Endodermal cell (in vitro differentiated cells): ENCODE measurements at regions not wholly inside any gene's neighbourhood (a gene's known extent, or its start where the extent isn't known, plus 50 kb on each side); places are given as distances from the start of the nearest gene placed in this dataset.

Experiments used
- DNase-seq: peaks from one replicate; pipeline ENCODE4 v3.0.0-alpha.2; 2017
- H3K27ac ChIP-seq: 2 replicates; pipeline ENCODE4 v1.5.1; 2013; ENCODE audit warnings: mild to moderate bottlenecking, low read depth, low read length, moderate library complexity
- H3K27me3 ChIP-seq: 2 replicates; pipeline ENCODE4 v1.6.1; 2013; ENCODE audit warnings: mild to moderate bottlenecking, low read length, moderate library complexity; ENCODE audit not compliant: insufficient read depth, control insufficient read depth, poor library complexity, severe bottlenecking
- H3K36me3 ChIP-seq: 2 replicates; pipeline ENCODE4 v1.7.0; 2013; ENCODE audit warnings: mild to moderate bottlenecking, low read length, moderate library complexity; ENCODE audit not compliant: control insufficient read depth, insufficient read depth
- H3K4me1 ChIP-seq: one replicate; pipeline ENCODE4 v1.7.0; 2013; ENCODE audit warnings: low read length; ENCODE audit not compliant: control insufficient read depth, insufficient read depth
- H3K4me3 ChIP-seq: 2 replicates; pipeline ENCODE4 v1.5.1; 2013; ENCODE audit warnings: mild to moderate bottlenecking, low read length, moderate library complexity
- H3K9ac ChIP-seq: 2 replicates; pipeline ENCODE4 v1.6.1; 2013; ENCODE audit warnings: mild to moderate bottlenecking, low read length, moderate library complexity; ENCODE audit not compliant: poor library complexity, severe bottlenecking; ENCODE audit errors: extremely low read depth
- H3K9me3 ChIP-seq: 2 replicates; pipeline ENCODE4 v1.6.1; 2013; ENCODE audit warnings: mild to moderate bottlenecking, low read length, moderate library complexity; ENCODE audit not compliant: control insufficient read depth
- H3K27ac Mint-ChIP-seq: 2 replicates; pipeline ENCODE4 v1.8.0; 2020; ENCODE audit warnings: mixed read lengths
- H3K27me3 Mint-ChIP-seq: 2 replicates; pipeline ENCODE4 v1.8.0; 2021; ENCODE audit warnings: mild to moderate bottlenecking, mixed read lengths; ENCODE audit not compliant: insufficient read depth
- H3K36me3 Mint-ChIP-seq: 2 replicates; pipeline ENCODE4 v1.8.0; 2020; ENCODE audit warnings: low read depth, mixed read lengths
- H3K4me1 Mint-ChIP-seq: 2 replicates; pipeline ENCODE4 v1.8.0; 2020; ENCODE audit warnings: mixed read lengths
- H3K4me3 Mint-ChIP-seq: 2 replicates; pipeline ENCODE4 v1.8.0; 2020; ENCODE audit warnings: mild to moderate bottlenecking, moderate library complexity, mixed read lengths
- H3K9me3 Mint-ChIP-seq: 2 replicates; pipeline ENCODE4 v1.8.0; 2020; ENCODE audit warnings: mild to moderate bottlenecking, mixed read lengths
- CTCF ChIP-seq: fragments of 200-600 bp; sonication (generic); conservative IDR thresholded peaks from 2 replicates; pipeline ENCODE4 v1.5.0; 2021; ENCODE audit warnings: antibody characterized with exemption, mild to moderate bottlenecking
- WGBS, 2 experiments: methylation state at CpG; one replicate each; pipeline versions ENCODE4 v1.1.5 to v1.1.7; 2013; ENCODE audit warnings: missing lambda C conversion rate in 2 of 2, mixed read lengths in 1 of 2; ENCODE audit not compliant: insufficient coverage in 1 of 2, insufficient read length in 1 of 2; 5-methylcytosine and 5-hydroxymethylcytosine counted together

- no peaks in the 10 kb centered on the region for H3K27me3 Mint-ChIP-seq
- peaks cover 16% of the 10 kb centered on the region for H3K4me1 ChIP-seq
- 90 to 93% methylated on average over 1 to 2 of the region's 2 CpGs for WGBS, 2 experiments
Measured at GRCh38 chr5:136626531-136626930, 261.2 kb upstream of the TRPC7 start.

DNA sequence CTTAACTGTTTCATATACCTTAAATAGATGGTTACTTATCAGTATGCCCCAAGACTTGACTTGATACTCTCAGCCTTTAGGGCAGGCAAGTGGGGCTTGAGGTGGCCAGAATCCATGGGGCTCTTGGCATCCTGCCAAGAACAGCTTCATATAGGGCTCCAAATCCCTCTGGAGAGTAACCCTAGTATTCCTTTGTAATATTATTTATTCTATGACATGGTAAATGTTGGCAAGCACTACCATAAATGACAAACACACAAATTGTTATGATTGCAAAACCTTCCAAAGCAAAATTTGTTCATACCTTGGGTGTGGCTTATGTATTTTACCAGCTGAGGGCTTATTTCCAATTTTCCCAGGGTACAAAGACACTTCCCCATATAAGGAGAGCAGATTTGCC is 257.4 kb upstream of the TRPC7 start:
- no peaks in the 10 kb centered on the region for H3K27me3 Mint-ChIP-seq
- H3K27ac Mint-ChIP-seq, result no peak overlapping the region
- H3K27me3 ChIP-seq, result no peaks in the 10 kb centered on the region
- H3K9me3 Mint-ChIP-seq, result no peaks in the 10 kb centered on the region
- H3K36me3 Mint-ChIP-seq, result no peaks in the 10 kb centered on the region
- DNase-seq, result no peak
- H3K36me3 ChIP-seq, result no peaks in the 10 kb centered on the region
- peaks cover 11% of the 10 kb centered on the region for H3K4me1 ChIP-seq
- no peaks in the 10 kb centered on the region for H3K9me3 ChIP-seq
- no peak overlapping the region for H3K9ac ChIP-seq
- no peak for TF ChIP-seq CTCF
- H3K4me3 Mint-ChIP-seq, result no peak overlapping the region
- no peak overlapping the region for H3K4me3 ChIP-seq
- peaks cover 14% of the 10 kb centered on the region for H3K4me1 Mint-ChIP-seq
- no peak overlapping the region for H3K27ac ChIP-seq

More at GRCh38 chr5:136626531-136626930, 261.2 kb upstream of the TRPC7 start:
- H3K9me3 Mint-ChIP-seq, result no peaks in the 10 kb centered on the region
- no peaks in the 10 kb centered on the region for H3K36me3 ChIP-seq
- H3K27ac ChIP-seq, result no peak overlapping the region
- peaks cover 33% of the 10 kb centered on the region for H3K4me1 Mint-ChIP-seq
- H3K9me3 ChIP-seq, result no peaks in the 10 kb centered on the region
- no peak for TF ChIP-seq CTCF
- no peaks in the 10 kb centered on the region for H3K36me3 Mint-ChIP-seq
- no peaks in the 10 kb centered on the region for H3K27me3 ChIP-seq
- H3K4me3 Mint-ChIP-seq, result no peak overlapping the region
- no peak overlapping the region for H3K9ac ChIP-seq
- H3K27ac Mint-ChIP-seq, result no peak overlapping the region
- DNase-seq, result no peak
- H3K4me3 ChIP-seq, result no peak overlapping the region

GRCh38 chr5:136621743-136622142 is 256.4 kb upstream of the TRPC7 start:
- no peaks in the 10 kb centered on the region for H3K27me3 Mint-ChIP-seq
- no peak overlapping the region for H3K27ac ChIP-seq
- H3K36me3 Mint-ChIP-seq, result no peaks in the 10 kb centered on the region
- TF ChIP-seq CTCF, result no peak
- WGBS, 2 experiments, result 75 to 97% methylated on average over 2 to 3 of the region's 3 CpGs
- no peaks in the 10 kb centered on the region for H3K9me3 ChIP-seq
- no peaks in the 10 kb centered on the region for H3K9me3 Mint-ChIP-seq
- DNase-seq, result no peak
- no peak overlapping the region for H3K27ac Mint-ChIP-seq
- no peak overlapping the region for H3K4me3 ChIP-seq
- H3K27me3 ChIP-seq, result no peaks in the 10 kb centered on the region
- H3K4me1 ChIP-seq, result peaks cover 11% of the 10 kb centered on the region
- no peak overlapping the region for H3K4me3 Mint-ChIP-seq
- H3K36me3 ChIP-seq, result no peaks in the 10 kb centered on the region
- H3K4me1 Mint-ChIP-seq, result peaks cover 14% of the 10 kb centered on the region
- H3K9ac ChIP-seq, result no peak overlapping the region
